Panc1 (cell line): ENCODE measurements at regions not wholly inside any gene's neighbourhood (a gene's known extent, or its start where the extent isn't known, plus 50 kb on each side); places are given as distances from the start of the nearest gene placed in this dataset.

Experiments
- ATAC-seq: fragments of 200-7000 bp; cut with Tn5 transposase; 2 replicates; pipeline ENCODE4 v1.9.1; 2020; ENCODE audit warnings: mild to moderate bottlenecking, moderate library complexity
- BruUV-seq: library from RNA; stranded (reverse); fragments of 400-500 nt; replicated peaks from 2 replicates; lab custom pipeline; 2021; lab: Mats Ljungman, UMichigan
- CTCF ChIA-PET: fragments of 300-600 bp; sonication (Branson Sonifier 250); formaldehyde crosslinking; loops from one replicate; lab custom pipeline; 2022; ENCODE audit warnings: antibody characterized with exemption; lab: Charles Lee
- POLR2A ChIA-PET: fragments of 300-600 bp; sonication (Branson Sonifier 250); formaldehyde crosslinking; loops from one replicate; lab custom pipeline; 2022; ENCODE audit warnings: antibody characterized with exemption; lab: Charles Lee
- DNase-seq: peaks from one replicate; pipeline ENCODE4 v3.0.0-alpha.2; 2010; ENCODE audit warnings: low read depth, low spot score
- H3K27ac ChIP-seq: 2 replicates; pipeline ENCODE4 v1.5.1; 2011; ENCODE audit warnings: mild to moderate bottlenecking, low read length, inconsistent platforms
- H3K27me3 ChIP-seq: fragments of 200-500 bp; sonication (Bioruptor generic); 2 replicates; pipeline ENCODE4 v1.6.0; 2014; ENCODE audit warnings: low read length, inconsistent platforms; ENCODE audit not compliant: control insufficient read depth, insufficient read depth
- H3K36me3 ChIP-seq: fragments of 200-500 bp; sonication (Bioruptor generic); 2 replicates; pipeline ENCODE4 v1.5.1; 2014; ENCODE audit warnings: inconsistent platforms, mild to moderate bottlenecking, low read length, moderate library complexity; ENCODE audit not compliant: control insufficient read depth, insufficient read depth
- H3K4me1 ChIP-seq: 2 replicates; pipeline ENCODE4 v1.5.1; 2011; ENCODE audit warnings: inconsistent platforms, mild to moderate bottlenecking, low read length, moderate library complexity; ENCODE audit not compliant: control insufficient read depth, insufficient read depth
- H3K4me3 ChIP-seq, 2 experiments: 2 replicates each; pipeline ENCODE4 v1.5.1; 2011 to 2012; ENCODE audit warnings: low read depth in 2 of 2, low read length in 2 of 2, mild to moderate bottlenecking in 2 of 2, inconsistent platforms in 1 of 2, moderate library complexity in 1 of 2
- H3K9me3 ChIP-seq: fragments of 200-500 bp; sonication (Bioruptor generic); 2 replicates; pipeline ENCODE4 v1.5.1; 2014; ENCODE audit warnings: low read depth, mild to moderate bottlenecking, inconsistent platforms, low read length, moderate library complexity; ENCODE audit not compliant: control insufficient read depth, insufficient read depth
- POLR2AphosphoS5 ChIP-seq: IDR thresholded peaks from 2 replicates; pipeline ENCODE4 v1.6.1; 2012; ENCODE audit warnings: mild to moderate bottlenecking, low read depth, low read length, moderate library complexity
- SIN3A ChIP-seq: IDR thresholded peaks from 2 replicates; pipeline ENCODE4 v1.6.1; 2012; ENCODE audit warnings: low read depth, mild to moderate bottlenecking, low read length, moderate library complexity, borderline replicate concordance; ENCODE audit not compliant: insufficient read depth
- TCF7L2 ChIP-seq: IDR thresholded peaks from 2 replicates; pipeline ENCODE4 v1.6.1; 2011; ENCODE audit warnings: mild to moderate bottlenecking, low read depth, low read length, inconsistent platforms
- in situ Hi-C: cut with HindIII; loops from 2 replicates; pipeline ENCODE4 v1.10.0; 2016; ENCODE audit warnings: low sequenced_read_pairs, low pct_unique_long_range_greater_than_20kb
- intact Hi-C: fragments of 100-400 bp; cut with micrococcal nuclease; formaldehyde crosslinking; loops from one replicate; pipeline ENCODE4 v1.10.0; 2022; ENCODE audit not compliant: unreplicated experiment
- TF ChIP-seq, protein P1 (sequence below), 2 experiments: IDR thresholded peaks; 2 replicates each; pipeline ENCODE4 v1.6.1; 2011 to 2012; ENCODE audit warnings: low read depth in 2 of 2, control low read depth in 1 of 2, low read length in 1 of 2, mild to moderate bottlenecking in 1 of 2, moderate library complexity in 1 of 2; ENCODE audit not compliant: insufficient read depth in 1 of 2
- TF ChIP-seq, protein P2 (sequence below): fragments of 450-650 bp; IDR thresholded peaks from 2 replicates; pipeline ENCODE4 v1.5.1; 2017; ENCODE audit warnings: mild to moderate bottlenecking

DNA sequence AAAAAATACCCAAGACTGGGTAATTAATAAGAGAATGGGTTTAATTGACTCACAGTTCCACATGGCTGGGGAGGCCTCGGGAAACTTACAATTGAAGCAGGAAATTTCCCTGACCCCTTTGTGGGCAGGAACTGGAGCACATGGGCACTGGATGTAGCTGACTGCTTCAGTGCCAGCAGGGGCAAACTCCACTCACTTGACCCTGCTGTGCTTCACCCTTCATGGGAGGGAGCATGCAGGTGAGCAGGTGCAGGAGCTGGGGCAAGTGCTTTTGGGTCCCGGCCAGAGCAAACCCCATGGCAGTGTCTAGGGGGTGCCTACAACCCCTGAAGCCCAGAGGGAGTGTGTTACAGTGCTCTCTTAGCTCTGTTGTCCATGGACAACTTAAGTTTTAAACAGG lies 132.6 kb downstream of the AKR1D1 start:
- ChIA-PET POLR2A (no interaction called here), CTCF (no interaction called here)
- no peak for ATAC-seq
- no peaks in the 10 kb centered on the region for H3K9me3 ChIP-seq
- DNase-seq: no peak
- H3K27ac ChIP-seq: no peak overlapping the region
- in situ Hi-C loops (no loop called here), intact Hi-C loops (no loop called here)
- H3K27me3 ChIP-seq: no peaks in the 10 kb centered on the region
- no peak for TF ChIP-seq POLR2AphosphoS5
- no peak for TF ChIP-seq TCF7L2
- TF ChIP-seq, protein P1, sequence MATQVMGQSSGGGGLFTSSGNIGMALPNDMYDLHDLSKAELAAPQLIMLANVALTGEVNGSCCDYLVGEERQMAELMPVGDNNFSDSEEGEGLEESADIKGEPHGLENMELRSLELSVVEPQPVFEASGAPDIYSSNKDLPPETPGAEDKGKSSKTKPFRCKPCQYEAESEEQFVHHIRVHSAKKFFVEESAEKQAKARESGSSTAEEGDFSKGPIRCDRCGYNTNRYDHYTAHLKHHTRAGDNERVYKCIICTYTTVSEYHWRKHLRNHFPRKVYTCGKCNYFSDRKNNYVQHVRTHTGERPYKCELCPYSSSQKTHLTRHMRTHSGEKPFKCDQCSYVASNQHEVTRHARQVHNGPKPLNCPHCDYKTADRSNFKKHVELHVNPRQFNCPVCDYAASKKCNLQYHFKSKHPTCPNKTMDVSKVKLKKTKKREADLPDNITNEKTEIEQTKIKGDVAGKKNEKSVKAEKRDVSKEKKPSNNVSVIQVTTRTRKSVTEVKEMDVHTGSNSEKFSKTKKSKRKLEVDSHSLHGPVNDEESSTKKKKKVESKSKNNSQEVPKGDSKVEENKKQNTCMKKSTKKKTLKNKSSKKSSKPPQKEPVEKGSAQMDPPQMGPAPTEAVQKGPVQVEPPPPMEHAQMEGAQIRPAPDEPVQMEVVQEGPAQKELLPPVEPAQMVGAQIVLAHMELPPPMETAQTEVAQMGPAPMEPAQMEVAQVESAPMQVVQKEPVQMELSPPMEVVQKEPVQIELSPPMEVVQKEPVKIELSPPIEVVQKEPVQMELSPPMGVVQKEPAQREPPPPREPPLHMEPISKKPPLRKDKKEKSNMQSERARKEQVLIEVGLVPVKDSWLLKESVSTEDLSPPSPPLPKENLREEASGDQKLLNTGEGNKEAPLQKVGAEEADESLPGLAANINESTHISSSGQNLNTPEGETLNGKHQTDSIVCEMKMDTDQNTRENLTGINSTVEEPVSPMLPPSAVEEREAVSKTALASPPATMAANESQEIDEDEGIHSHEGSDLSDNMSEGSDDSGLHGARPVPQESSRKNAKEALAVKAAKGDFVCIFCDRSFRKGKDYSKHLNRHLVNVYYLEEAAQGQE (IDR thresholded peaks at IDR 0.05; ENCODE audit: insufficient read depth in 1 of 2, low read depth in 2 of 2, low read length in 1 of 2): no peak
- no peak for TF ChIP-seq SIN3A
- TF ChIP-seq, protein P2, sequence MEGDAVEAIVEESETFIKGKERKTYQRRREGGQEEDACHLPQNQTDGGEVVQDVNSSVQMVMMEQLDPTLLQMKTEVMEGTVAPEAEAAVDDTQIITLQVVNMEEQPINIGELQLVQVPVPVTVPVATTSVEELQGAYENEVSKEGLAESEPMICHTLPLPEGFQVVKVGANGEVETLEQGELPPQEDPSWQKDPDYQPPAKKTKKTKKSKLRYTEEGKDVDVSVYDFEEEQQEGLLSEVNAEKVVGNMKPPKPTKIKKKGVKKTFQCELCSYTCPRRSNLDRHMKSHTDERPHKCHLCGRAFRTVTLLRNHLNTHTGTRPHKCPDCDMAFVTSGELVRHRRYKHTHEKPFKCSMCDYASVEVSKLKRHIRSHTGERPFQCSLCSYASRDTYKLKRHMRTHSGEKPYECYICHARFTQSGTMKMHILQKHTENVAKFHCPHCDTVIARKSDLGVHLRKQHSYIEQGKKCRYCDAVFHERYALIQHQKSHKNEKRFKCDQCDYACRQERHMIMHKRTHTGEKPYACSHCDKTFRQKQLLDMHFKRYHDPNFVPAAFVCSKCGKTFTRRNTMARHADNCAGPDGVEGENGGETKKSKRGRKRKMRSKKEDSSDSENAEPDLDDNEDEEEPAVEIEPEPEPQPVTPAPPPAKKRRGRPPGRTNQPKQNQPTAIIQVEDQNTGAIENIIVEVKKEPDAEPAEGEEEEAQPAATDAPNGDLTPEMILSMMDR: no peak
- H3K4me3 ChIP-seq: no peak overlapping the region
- BruUV-seq: no TSS peak
- no peaks in the 10 kb centered on the region for H3K36me3 ChIP-seq
- no peaks in the 10 kb centered on the region for H3K4me1 ChIP-seq

DNA sequence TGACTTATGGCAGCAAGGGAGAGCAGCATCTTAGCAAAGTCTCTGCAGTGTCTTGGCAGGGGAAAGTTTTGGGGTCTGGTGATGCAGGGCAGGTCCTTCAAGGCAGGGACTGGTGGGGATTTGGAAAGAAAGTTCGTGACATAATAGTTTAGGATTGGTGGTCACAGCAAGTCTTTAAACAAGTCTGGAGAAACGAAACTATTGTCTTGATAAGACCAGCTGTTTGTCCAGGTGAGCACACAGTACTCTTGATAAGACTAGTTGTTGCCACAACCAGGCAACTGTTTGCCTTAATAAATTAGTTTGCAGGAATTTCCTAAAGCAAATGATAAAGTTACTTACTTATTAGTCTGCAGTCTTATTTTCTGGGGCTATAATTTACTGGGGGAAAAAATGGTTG lies 136.1 kb downstream of the AKR1D1 start:
- H3K27me3 ChIP-seq: no peaks in the 10 kb centered on the region
- no peaks in the 10 kb centered on the region for H3K9me3 ChIP-seq
- in situ Hi-C loops (no loop called here), intact Hi-C loops (no loop called here)
- TF ChIP-seq, protein P1 (IDR thresholded peaks at IDR 0.05; ENCODE audit: insufficient read depth in 1 of 2, low read depth in 2 of 2, low read length in 1 of 2): no peak
- TF ChIP-seq POLR2AphosphoS5 (no peak), SIN3A (no peak)
- TF ChIP-seq, protein P2: no peak
- H3K4me3 ChIP-seq: no peak overlapping the region
- BruUV-seq: no TSS peak
- CTCF ChIA-PET: no interaction called here
- no peak overlapping the region for H3K27ac ChIP-seq
- no peak for DNase-seq
- POLR2A ChIA-PET: no interaction called here
- no peaks in the 10 kb centered on the region for H3K4me1 ChIP-seq
- no peak for ATAC-seq
- no peaks in the 10 kb centered on the region for H3K36me3 ChIP-seq
